ENCODE measurements at regions not wholly inside any gene's neighbourhood (a gene's known extent, or its start where the extent isn't known, plus 50 kb on each side); places are given as distances from the start of the nearest gene placed in this dataset.

GRCh38 chr6:81075974-81076373 is 676.5 kb downstream of the TENT5A start:
- DNase-seq (ENCODE audit: low read depth) = no peak
- TF ChIP-seq, protein P1, sequence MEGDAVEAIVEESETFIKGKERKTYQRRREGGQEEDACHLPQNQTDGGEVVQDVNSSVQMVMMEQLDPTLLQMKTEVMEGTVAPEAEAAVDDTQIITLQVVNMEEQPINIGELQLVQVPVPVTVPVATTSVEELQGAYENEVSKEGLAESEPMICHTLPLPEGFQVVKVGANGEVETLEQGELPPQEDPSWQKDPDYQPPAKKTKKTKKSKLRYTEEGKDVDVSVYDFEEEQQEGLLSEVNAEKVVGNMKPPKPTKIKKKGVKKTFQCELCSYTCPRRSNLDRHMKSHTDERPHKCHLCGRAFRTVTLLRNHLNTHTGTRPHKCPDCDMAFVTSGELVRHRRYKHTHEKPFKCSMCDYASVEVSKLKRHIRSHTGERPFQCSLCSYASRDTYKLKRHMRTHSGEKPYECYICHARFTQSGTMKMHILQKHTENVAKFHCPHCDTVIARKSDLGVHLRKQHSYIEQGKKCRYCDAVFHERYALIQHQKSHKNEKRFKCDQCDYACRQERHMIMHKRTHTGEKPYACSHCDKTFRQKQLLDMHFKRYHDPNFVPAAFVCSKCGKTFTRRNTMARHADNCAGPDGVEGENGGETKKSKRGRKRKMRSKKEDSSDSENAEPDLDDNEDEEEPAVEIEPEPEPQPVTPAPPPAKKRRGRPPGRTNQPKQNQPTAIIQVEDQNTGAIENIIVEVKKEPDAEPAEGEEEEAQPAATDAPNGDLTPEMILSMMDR (IDR thresholded peaks at IDR 0.05; ENCODE audit: low read depth, low read length, missing control alignments) = no peak
- H3K4me3 ChIP-seq (ENCODE audit: low read depth, low read length) = no peak overlapping the region

- H3K4me3 ChIP-seq (ENCODE audit: low read depth, low read length) = no peak overlapping the region
- DNase-seq (ENCODE audit: low read depth) = no peak
- TF ChIP-seq, protein P1 (IDR thresholded peaks at IDR 0.05; ENCODE audit: low read depth, low read length, missing control alignments) = no peak
These were observed 679.2 kb downstream of the TENT5A start for GRCh38 chr6:81073318-81073717.

GRCh38 chr6:81071121-81071520 is 681.4 kb downstream of the TENT5A start:
- no peak for DNase-seq (ENCODE audit: low read depth)
- H3K4me3 ChIP-seq (ENCODE audit: low read depth, low read length) = no peak overlapping the region
- TF ChIP-seq, protein P1 (IDR thresholded peaks at IDR 0.05; ENCODE audit: low read depth, low read length, missing control alignments) = no peak

- H3K4me3 ChIP-seq (ENCODE audit: low read depth, low read length) = no peak overlapping the region
- no peak for DNase-seq (ENCODE audit: low read depth)
- TF ChIP-seq, protein P1 (IDR thresholded peaks at IDR 0.05; ENCODE audit: low read depth, low read length, missing control alignments) = no peak
These were observed 685.4 kb downstream of the TENT5A start for GRCh38 chr6:81067057-81067456.

DNA sequence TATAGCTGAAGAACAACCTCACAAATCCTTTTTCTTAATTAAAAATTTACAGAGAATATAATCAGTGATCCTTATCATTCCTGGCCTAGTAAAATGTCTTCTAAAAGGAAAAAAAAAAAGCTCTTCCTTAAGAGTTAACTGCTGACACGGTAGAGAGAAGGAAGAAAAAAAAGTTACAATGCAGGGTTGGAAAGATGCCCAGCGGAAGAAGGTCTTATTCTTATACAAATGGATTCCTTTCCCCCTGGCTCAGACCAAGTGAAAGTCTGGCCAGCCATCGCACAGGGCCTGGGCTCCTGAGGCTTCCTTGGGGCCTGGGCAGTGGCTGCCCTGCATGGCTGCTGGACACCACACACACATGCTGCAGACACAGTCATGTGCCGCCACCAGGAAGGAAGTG is 688.6 kb downstream of the TENT5A start:
- no peak overlapping the region for H3K4me3 ChIP-seq (ENCODE audit: low read depth, low read length)
- TF ChIP-seq, protein P1 (IDR thresholded peaks at IDR 0.05; ENCODE audit: low read depth, low read length, missing control alignments) = no peak
- DNase-seq (ENCODE audit: low read depth) = no peak

DNA sequence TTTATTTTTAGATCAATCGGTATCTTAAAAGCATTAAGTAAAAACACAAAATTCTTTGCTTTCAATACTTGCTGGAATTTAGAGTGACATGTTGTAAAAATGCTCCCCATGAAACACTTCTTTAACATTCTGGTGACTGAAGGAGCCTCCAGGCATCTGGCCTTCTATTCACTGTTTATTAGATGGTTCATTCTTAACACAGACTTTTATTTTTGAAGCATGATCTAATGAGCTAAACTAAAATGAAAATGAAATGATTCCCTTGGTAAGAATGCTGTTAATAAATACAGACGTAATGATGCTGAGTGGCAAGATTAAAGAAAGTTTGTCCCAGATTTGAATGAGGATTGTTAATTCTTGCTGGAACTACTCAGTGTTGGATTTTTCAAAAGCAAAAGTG is 698.4 kb downstream of the TENT5A start:
- TF ChIP-seq, protein P1 (IDR thresholded peaks at IDR 0.05; ENCODE audit: low read depth, low read length, missing control alignments) = no peak
- no peak overlapping the region for H3K4me3 ChIP-seq (ENCODE audit: low read depth, low read length)
- DNase-seq (ENCODE audit: low read depth) = no peak

DNA sequence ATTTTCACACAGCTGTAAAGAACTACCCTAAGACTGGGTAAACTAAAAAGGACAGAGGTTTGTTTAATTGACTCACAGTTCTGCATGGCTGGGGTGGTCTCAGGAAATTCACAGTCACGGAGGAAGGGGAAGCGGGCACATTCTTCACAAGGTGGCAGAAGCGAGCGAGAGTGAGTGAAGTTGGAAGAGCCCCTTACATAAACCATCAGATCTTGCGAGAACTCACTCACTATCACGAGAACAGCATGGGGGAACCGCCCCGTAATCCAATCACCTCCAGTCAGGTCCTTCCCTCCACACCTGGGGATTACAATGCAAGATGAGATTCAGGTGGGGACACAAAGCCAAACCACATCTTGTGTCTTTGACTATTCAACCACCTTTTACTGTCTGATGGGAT is 700.5 kb downstream of the TENT5A start:
- TF ChIP-seq, protein P1 (IDR thresholded peaks at IDR 0.05; ENCODE audit: low read depth, low read length, missing control alignments) = no peak
- no peak for DNase-seq (ENCODE audit: low read depth)

More for the DNA sequence above, 700.5 kb downstream of the TENT5A start:
- no peak overlapping the region for H3K4me3 ChIP-seq (ENCODE audit: low read depth, low read length)

Measured in GM12864 (cell line).